SK-MEL-5 (cell line): ENCODE measurements at regions not wholly inside any gene's neighbourhood (a gene's known extent, or its start where the extent isn't known, plus 50 kb on each side); places are given as distances from the start of the nearest gene placed in this dataset.
A peak's percentile ranks its signal among the peaks of the same experiment; 100 is the strongest.

Experiments
- DNase-seq: peaks from one replicate; pipeline ENCODE4 v3.0.0-alpha.2; 2016; ENCODE audit warnings: low read depth, low spot score
- in situ Hi-C: cut with HindIII; loops from 2 replicates; pipeline ENCODE4 v1.10.0; 2016; ENCODE audit warnings: low sequenced_read_pairs, high pct_unique_total_duplicates, low pct_unique_long_range_greater_than_20kb

GRCh38 chr4:58935332-58935731 is 1825.1 kb upstream of the IGFBP7 start:
- in situ Hi-C loops, result no loop called here
- DNase-seq, result no peak

DNA sequence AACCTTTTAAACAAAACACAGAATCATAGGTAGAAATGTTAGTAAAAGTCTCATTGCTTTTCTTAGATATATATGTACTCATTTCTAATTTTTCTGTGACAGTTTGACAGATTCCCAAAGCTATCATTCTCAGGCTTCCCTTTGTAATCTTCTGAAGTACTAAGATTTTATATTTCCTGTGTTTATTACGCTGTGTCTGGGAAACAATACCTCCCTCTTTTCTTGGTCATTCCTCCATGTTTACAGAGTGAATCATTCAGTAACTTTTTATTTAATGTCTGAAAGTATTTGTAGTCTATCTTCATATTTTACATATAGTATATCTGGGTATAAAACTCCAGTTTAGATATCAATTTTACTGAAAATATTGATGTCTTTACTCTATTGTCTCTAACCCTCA is 1826.3 kb upstream of the IGFBP7 start:
- in situ Hi-C loops, result no loop called here
- no peak for DNase-seq

GRCh38 chr4:58940167-58940566 is 1830.0 kb upstream of the IGFBP7 start:
- in situ Hi-C loops, result no loop called here
- peak; percentile 16 for DNase-seq

DNA sequence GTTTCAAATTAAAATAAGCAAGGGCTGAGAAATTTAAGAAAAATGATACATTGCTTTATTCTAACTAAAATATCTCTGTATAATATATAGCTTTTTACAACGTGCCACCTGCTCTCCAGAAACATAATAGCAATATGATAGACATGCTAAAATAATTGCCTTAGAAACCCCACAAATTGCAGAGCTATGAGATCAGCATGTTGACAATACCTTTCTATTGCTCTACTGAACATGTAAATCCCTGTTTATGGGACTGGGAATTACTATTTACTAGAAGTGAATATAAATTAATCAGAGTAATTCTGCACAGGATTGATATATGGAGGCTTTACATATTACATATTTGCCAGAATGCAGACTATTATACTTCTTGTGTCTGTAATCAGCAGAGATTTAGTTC is 1831.1 kb upstream of the IGFBP7 start:
- DNase-seq, result no peak
- in situ Hi-C loops, result no loop called here

DNA sequence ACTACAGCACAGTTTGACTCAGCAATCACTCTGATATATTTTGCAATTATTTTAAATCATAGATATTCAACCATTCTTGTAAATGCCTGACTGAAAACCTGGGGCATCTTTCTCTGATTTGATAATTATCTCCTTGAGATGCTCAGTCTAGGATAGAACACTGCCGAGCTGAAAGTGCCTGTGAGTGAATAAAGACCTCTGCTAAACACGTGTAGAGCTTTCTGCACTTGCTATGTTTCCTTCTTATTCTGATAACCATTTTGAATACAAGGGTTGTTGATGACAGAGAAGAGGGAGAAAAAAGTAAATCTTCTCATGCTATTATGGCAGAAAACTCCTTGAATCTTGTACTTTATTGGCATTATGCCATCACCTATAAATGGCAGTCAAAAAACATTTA is 1843.4 kb upstream of the IGFBP7 start:
- no peak for DNase-seq
- in situ Hi-C loops, result no loop called here

- no peak for DNase-seq
- in situ Hi-C loops, result no loop called here
These were observed 1847.5 kb upstream of the IGFBP7 start for GRCh38 chr4:58957711-58958110.

DNA sequence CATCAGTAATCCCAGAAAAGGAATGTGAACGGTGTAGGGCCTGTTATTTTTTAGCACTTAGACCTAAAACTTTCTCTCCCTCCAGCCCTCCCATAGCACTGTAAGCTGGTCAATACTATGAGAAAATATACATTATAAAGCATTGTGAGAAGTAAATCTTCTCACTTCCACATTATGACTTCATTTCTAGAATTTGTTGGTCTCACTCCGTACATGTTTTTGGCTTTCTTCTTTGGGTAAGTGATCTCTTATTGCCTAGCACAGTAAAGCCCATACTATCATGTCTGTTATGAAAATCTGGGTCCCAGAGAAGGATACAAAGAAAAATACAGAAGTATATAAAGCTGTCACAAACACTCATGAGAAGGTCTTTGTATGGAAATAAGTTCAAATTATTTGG is 1851.1 kb upstream of the IGFBP7 start:
- in situ Hi-C loops, result no loop called here
- no peak for DNase-seq

DNA sequence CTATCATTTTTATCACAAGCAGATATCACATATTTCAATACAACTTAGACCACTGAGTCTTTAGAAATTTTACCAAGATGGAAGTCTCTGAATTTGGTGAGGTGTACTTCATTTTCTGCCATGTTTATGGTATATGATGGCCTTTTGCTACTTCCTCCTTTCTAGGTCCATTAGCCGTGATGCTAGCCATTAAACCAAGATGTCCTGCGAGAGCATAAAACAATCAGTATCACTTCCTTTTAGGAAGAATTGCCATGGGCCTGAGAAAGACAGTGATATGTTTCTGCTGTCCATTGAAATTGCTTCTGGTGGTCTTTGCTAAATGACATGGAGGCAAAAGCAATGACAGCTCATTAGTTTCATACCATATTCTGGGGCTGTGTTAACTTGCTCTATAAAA is 1851.7 kb upstream of the IGFBP7 start:
- no peak for DNase-seq
- in situ Hi-C loops, result no loop called here

GRCh38 chr4:58962424-58962823 is 1852.2 kb upstream of the IGFBP7 start:
- no peak for DNase-seq
- in situ Hi-C loops, result no loop called here

GRCh38 chr4:58981828-58982227 is 1871.6 kb upstream of the IGFBP7 start:
- no peak for DNase-seq
- in situ Hi-C loops, result no loop called here

GRCh38 chr4:58983887-58984286 is 1873.7 kb upstream of the IGFBP7 start:
- in situ Hi-C loops, result no loop called here
- DNase-seq, result no peak

DNA sequence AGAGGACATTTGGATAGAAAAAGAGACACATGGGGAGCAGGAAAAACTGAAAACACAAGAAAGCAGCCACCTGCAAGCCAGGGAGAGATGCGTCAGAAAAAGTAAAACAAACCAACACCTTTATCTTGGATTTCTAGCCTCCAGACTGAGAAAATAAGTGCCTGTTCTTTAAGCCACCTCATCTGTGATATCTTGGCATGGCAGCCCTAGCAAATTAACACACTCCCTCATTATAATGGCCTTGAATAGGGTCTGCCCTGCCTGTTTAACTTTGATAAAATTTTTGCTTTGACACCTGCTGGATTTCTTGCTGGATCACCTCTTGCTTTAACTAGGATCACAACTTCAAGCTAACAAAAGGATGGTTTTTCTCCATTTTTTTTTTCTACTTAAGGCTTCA is 1892.0 kb upstream of the IGFBP7 start:
- DNase-seq, result no peak
- in situ Hi-C loops, result no loop called here

- no peak for DNase-seq
- in situ Hi-C loops, result no loop called here
These were observed 1914.1 kb upstream of the IGFBP7 start for GRCh38 chr4:59024257-59024656.

DNA sequence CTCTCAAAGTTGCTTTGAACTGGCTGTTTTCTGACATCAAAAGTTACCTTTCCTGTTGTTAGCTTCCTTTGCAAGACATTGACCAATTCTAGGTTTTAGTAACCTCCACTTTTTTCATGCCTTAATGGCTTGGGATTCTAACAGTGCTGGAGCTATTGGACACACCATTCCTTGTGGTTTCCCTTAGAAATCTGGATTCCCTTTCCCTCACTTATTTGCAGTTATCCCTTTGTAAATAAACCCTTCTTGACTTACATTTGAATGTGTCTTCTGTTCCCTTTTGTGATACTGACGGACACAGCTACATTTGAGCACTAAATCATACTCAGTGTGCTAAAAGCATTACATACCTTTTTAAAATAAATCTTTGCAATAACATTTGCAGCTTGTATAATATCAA is 1927.6 kb upstream of the IGFBP7 start:
- in situ Hi-C loops, result no loop called here

DNA sequence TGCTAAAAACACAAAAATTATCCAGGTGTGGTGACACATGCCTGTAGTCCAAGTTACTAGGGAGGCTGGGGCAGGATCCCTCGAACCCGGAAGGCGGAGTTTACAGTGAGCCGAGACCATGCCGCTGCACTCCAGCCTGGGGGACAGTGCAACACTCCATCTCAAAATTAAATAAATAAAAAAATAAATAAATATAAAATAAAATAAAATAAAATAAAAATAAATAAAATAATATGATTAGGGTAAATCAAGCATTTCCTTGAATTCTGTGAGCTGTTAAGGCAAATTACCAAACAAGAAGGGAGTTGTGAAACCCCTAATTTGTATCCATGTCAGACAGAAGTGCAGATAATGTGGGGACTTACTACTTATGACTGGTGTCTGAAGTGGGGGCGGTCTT is 1928.9 kb upstream of the IGFBP7 start:
- in situ Hi-C loops, result no loop called here
- no peak for DNase-seq

More for the DNA sequence above, 1927.6 kb upstream of the IGFBP7 start:
- no peak for DNase-seq

- DNase-seq, result no peak
- in situ Hi-C loops, result no loop called here
These were observed 1934.2 kb upstream of the IGFBP7 start for GRCh38 chr4:59044286-59044900.

- DNase-seq, result no peak
- in situ Hi-C loops, result no loop called here
These were observed 1943.9 kb upstream of the IGFBP7 start for GRCh38 chr4:59054086-59054485.

DNA sequence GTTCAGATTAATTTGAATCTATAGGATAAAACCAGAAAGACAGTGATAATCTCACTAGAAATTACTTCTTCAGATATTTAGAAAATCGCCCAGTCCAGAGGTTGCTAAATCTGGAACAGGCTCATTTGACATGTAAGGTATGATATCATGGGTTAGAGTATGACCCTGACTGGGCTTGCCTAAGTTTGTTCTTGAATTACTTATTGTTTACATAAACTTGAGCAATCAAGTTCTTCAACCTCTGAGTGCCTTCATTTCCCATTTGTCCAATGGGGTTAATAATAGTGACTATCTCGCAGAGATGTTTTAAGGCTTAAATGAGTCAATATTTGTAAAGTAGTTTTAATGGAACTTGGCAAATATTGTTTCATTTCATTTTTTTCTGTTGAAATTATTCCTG is 1947.6 kb upstream of the IGFBP7 start:
- no peak for DNase-seq
- in situ Hi-C loops, result no loop called here

GRCh38 chr4:59058543-59058942 is 1948.4 kb upstream of the IGFBP7 start:
- in situ Hi-C loops, result no loop called here
- no peak for DNase-seq
